ENCODE measurements at regions not wholly inside any gene's neighbourhood (a gene's known extent, or its start where the extent isn't known, plus 50 kb on each side); places are given as distances from the start of the nearest gene placed in this dataset.

GRCh38 chr7:130917669-130918128 is 183.7 kb upstream of the KLF14 start:
- no peak overlapping the region for H3K4me2 ChIP-seq (ENCODE audit: low read length, poor library complexity, severe bottlenecking)
- H2BK5ac ChIP-seq (ENCODE audit: low read depth, low read length, poor library complexity, severe bottlenecking), result no peak overlapping the region
- H3K18ac ChIP-seq (ENCODE audit: low read depth in 1 of 2, low read length in 2 of 2), result peak overlapping the region in 1 of 2 experiments; percentile 81
- H3K4ac ChIP-seq (ENCODE audit: low read depth in 1 of 2, low read length in 2 of 2), result peak overlapping the region in 1 of 2 experiments; percentile 32
- no peak overlapping the region for H2BK12ac ChIP-seq (ENCODE audit: low read length in 2 of 2)
- H2AFZ ChIP-seq (ENCODE audit: low read depth, low read length), result no peak overlapping the region
- no peak overlapping the region for H4K8ac ChIP-seq (ENCODE audit: low read length)
- H2AK5ac ChIP-seq (ENCODE audit: low read length, severe bottlenecking), result no peak overlapping the region
- peak; percentile 84 for DNase-seq
- no peak overlapping the region for H3K23ac ChIP-seq (ENCODE audit: low read length in 2 of 2)
- H2BK120ac ChIP-seq (ENCODE audit: low read depth, low read length), result no peak overlapping the region
- H3K36me3 ChIP-seq (ENCODE audit: control insufficient read depth in 1 of 2, insufficient read depth in 2 of 2, low read depth in 1 of 2, low read length in 2 of 2), result peaks cover 5 to 64% of the 10 kb centered on the region in 2 experiments
- H4K91ac ChIP-seq (ENCODE audit: low read length), result no peak overlapping the region
- no peaks in the 10 kb centered on the region for H3K9me3 ChIP-seq (ENCODE audit: control insufficient read depth, low read length)
- no peak overlapping the region for H3K14ac ChIP-seq (ENCODE audit: low read length in 2 of 2)
- H3K4me3 ChIP-seq (ENCODE audit: insufficient read depth in 1 of 2, low read depth in 1 of 2, low read length in 2 of 2), result peak overlapping the region in 1 of 2 experiments; percentile 17
- peak overlapping the region; percentile 26 for H3K27ac ChIP-seq (ENCODE audit: low read length, poor library complexity, severe bottlenecking)
- peak overlapping the region; percentile 97 for H3K9ac ChIP-seq (ENCODE audit: low read length)
- peaks cover 20% of the 10 kb centered on the region for H3K79me1 ChIP-seq (replicated peaks; ENCODE audit: low read length, poor library complexity, severe bottlenecking)
- H3K4me1 ChIP-seq (ENCODE audit: control insufficient read depth, insufficient read depth, low read depth, low read length), result peaks cover 19% of the 10 kb centered on the region
- no peaks in the 10 kb centered on the region for H3K27me3 ChIP-seq (ENCODE audit: control insufficient read depth in 1 of 2, insufficient read depth in 1 of 2, low read length in 2 of 2)
- WGBS, result 12% methylated on average over 4 of the region's 5 CpGs
- H2BK15ac ChIP-seq (ENCODE audit: low read depth, poor library complexity, severe bottlenecking), result no peak overlapping the region

DNA sequence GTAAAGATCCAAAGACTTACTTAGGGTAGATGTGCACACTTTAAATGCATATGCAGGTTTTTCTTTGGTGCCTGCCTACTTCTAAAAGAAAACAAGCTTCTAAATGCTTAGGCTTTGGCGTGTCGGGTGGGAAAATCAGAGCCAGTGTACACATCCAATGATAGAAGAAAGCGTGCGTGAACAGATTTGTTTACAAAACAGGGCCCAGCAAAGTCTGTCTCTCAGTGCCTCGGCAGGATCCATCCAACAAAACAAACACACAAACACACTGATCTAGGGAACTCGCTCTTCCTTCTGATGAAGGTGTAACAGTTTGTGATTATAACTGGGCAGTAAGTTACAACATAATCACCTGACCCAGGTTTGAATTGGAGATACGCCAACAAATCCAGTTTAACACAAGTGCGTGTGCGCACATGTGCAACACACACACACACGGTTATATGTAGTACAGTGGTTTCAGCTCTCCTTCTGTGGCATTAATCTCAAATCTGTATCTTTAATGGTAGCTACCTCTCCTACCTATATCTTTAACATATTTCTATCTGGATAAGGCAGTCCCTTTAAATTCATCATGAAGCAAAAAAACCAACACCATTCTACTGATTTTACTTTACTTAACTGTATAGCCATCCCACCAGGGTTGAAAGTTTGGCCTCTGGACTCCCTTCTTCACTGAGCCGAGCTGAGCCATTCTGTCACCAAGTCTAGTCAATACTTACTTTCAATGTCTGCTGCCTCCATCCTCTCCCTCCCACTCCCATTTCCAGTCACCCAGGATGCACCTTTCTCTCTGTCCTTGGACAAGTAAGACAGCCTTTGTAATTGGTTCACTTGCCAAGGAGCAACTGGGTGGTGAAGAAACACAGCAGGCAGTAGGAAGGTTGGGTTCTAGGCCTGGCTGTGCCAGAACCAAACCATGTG is 184.4 kb upstream of the KLF14 start:
- Histone ChIP-seq H2AFZ (ENCODE audit: low read depth, low read length) (no peak overlapping the region), H2AK5ac (ENCODE audit: low read length, severe bottlenecking) (peak overlapping the region; percentile 49), H3K79me1 (replicated peaks; ENCODE audit: low read length, poor library complexity, severe bottlenecking) (peaks cover 20% of the 10 kb centered on the region), H2BK5ac (ENCODE audit: low read depth, low read length, poor library complexity, severe bottlenecking) (no peak overlapping the region), H3K4ac (ENCODE audit: low read depth in 1 of 2, low read length in 2 of 2) (no peak overlapping the region), H2BK12ac (ENCODE audit: low read length in 2 of 2) (peak overlapping the region; percentile 4 to 71), H3K18ac (ENCODE audit: low read depth in 1 of 2, low read length in 2 of 2) (peak overlapping the region; percentile 71 to 81), H4K8ac (ENCODE audit: low read length) (no peak overlapping the region), H3K27me3 (ENCODE audit: control insufficient read depth in 1 of 2, insufficient read depth in 1 of 2, low read length in 2 of 2) (no peaks in the 10 kb centered on the region), H3K4me2 (ENCODE audit: low read length, poor library complexity, severe bottlenecking) (no peak overlapping the region), H4K91ac (ENCODE audit: low read length) (peak overlapping the region; percentile 2), H2BK120ac (ENCODE audit: low read depth, low read length) (no peak overlapping the region), H3K4me3 (ENCODE audit: insufficient read depth in 1 of 2, low read depth in 1 of 2, low read length in 2 of 2) (peak overlapping the region in 1 of 2 experiments; percentile 17), H3K9ac (ENCODE audit: low read length) (peak overlapping the region; percentile 97), H3K4me1 (ENCODE audit: control insufficient read depth, insufficient read depth, low read depth, low read length) (peaks cover 19% of the 10 kb centered on the region), H3K9me3 (ENCODE audit: control insufficient read depth, low read length) (no peaks in the 10 kb centered on the region), H3K27ac (ENCODE audit: low read length, poor library complexity, severe bottlenecking) (peak overlapping the region; percentile 26), H3K36me3 (ENCODE audit: control insufficient read depth in 1 of 2, insufficient read depth in 2 of 2, low read depth in 1 of 2, low read length in 2 of 2) (peaks cover 5 to 71% of the 10 kb centered on the region in 2 experiments), H2BK15ac (ENCODE audit: low read depth, poor library complexity, severe bottlenecking) (no peak overlapping the region), H3K14ac (ENCODE audit: low read length in 2 of 2) (no peak overlapping the region), H3K23ac (ENCODE audit: low read length in 2 of 2) (peak overlapping the region in 1 of 2 experiments; percentile 16)
- DNase-seq, result peak; percentile 75
- WGBS, result 66% methylated on average over 11 of the region's 11 CpGs

GRCh38 chr7:130919316-130920103 is 185.5 kb upstream of the KLF14 start:
- Histone ChIP-seq H4K91ac (ENCODE audit: low read length) (no peak overlapping the region), H3K79me1 (replicated peaks; ENCODE audit: low read length, poor library complexity, severe bottlenecking) (peaks cover 23% of the 10 kb centered on the region), H2BK120ac (ENCODE audit: low read depth, low read length) (no peak overlapping the region), H3K23ac (ENCODE audit: low read length in 2 of 2) (no peak overlapping the region), H2AK5ac (ENCODE audit: low read length, severe bottlenecking) (no peak overlapping the region), H3K4me2 (ENCODE audit: low read length, poor library complexity, severe bottlenecking) (no peak overlapping the region), H2BK5ac (ENCODE audit: low read depth, low read length, poor library complexity, severe bottlenecking) (no peak overlapping the region), H3K4me1 (ENCODE audit: control insufficient read depth, insufficient read depth, low read depth, low read length) (peaks cover 19% of the 10 kb centered on the region), H3K9me3 (ENCODE audit: control insufficient read depth, low read length) (no peaks in the 10 kb centered on the region), H3K9ac (ENCODE audit: low read length) (no peak overlapping the region), H3K36me3 (ENCODE audit: control insufficient read depth in 1 of 2, insufficient read depth in 2 of 2, low read depth in 1 of 2, low read length in 2 of 2) (peaks cover 5 to 71% of the 10 kb centered on the region in 2 experiments), H3K4me3 (ENCODE audit: insufficient read depth in 1 of 2, low read depth in 1 of 2, low read length in 2 of 2) (no peak overlapping the region), H2BK12ac (ENCODE audit: low read length in 2 of 2) (no peak overlapping the region), H4K8ac (ENCODE audit: low read length) (no peak overlapping the region), H3K4ac (ENCODE audit: low read depth in 1 of 2, low read length in 2 of 2) (no peak overlapping the region), H2BK15ac (ENCODE audit: low read depth, poor library complexity, severe bottlenecking) (no peak overlapping the region), H3K27ac (ENCODE audit: low read length, poor library complexity, severe bottlenecking) (no peak overlapping the region), H3K27me3 (ENCODE audit: control insufficient read depth in 1 of 2, insufficient read depth in 1 of 2, low read length in 2 of 2) (no peaks in the 10 kb centered on the region), H3K18ac (ENCODE audit: low read depth in 1 of 2, low read length in 2 of 2) (no peak overlapping the region), H2AFZ (ENCODE audit: low read depth, low read length) (no peak overlapping the region), H3K14ac (ENCODE audit: low read length in 2 of 2) (no peak overlapping the region)
- no peak for DNase-seq
- WGBS, result no CpG with 5 or more reads among the region's 2 CpGs

DNA sequence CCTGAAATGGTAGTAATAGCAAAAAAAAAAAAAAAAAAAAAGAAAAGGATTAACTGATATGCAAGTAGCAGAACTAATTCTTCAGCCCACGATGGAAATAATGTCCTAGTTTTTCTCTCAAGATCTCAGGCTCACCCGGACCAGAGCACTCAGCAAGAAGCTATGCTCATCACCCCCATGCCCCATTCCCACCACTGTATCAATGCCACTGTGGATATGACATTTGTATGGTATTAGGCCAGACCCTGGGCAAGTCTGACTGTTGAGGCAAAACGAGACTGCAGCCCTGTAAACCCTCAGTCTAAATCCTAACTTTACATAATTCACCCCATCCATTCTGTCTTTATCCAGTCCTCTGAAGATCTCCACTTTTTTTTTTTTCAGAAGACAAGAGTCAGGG is 186.1 kb upstream of the KLF14 start:
- H3K36me3 ChIP-seq (ENCODE audit: control insufficient read depth in 1 of 2, insufficient read depth in 2 of 2, low read depth in 1 of 2, low read length in 2 of 2), result peaks cover 5 to 71% of the 10 kb centered on the region in 2 experiments
- H4K8ac ChIP-seq (ENCODE audit: low read length), result no peak overlapping the region
- H3K9ac ChIP-seq (ENCODE audit: low read length), result peak overlapping the region; percentile 55

More for the DNA sequence above, 186.1 kb upstream of the KLF14 start:
- H3K14ac ChIP-seq (ENCODE audit: low read length in 2 of 2), result no peak overlapping the region
- no peak overlapping the region for H2BK15ac ChIP-seq (ENCODE audit: low read depth, poor library complexity, severe bottlenecking)
- no peak overlapping the region for H3K27ac ChIP-seq (ENCODE audit: low read length, poor library complexity, severe bottlenecking)
- H2AFZ ChIP-seq (ENCODE audit: low read depth, low read length), result no peak overlapping the region
- no peak overlapping the region for H3K4me2 ChIP-seq (ENCODE audit: low read length, poor library complexity, severe bottlenecking)
- H2BK120ac ChIP-seq (ENCODE audit: low read depth, low read length), result no peak overlapping the region
- H3K23ac ChIP-seq (ENCODE audit: low read length in 2 of 2), result no peak overlapping the region
- peaks cover 23% of the 10 kb centered on the region for H3K79me1 ChIP-seq (replicated peaks; ENCODE audit: low read length, poor library complexity, severe bottlenecking)
- H2AK5ac ChIP-seq (ENCODE audit: low read length, severe bottlenecking), result no peak overlapping the region
- no peak overlapping the region for H3K4me3 ChIP-seq (ENCODE audit: insufficient read depth in 1 of 2, low read depth in 1 of 2, low read length in 2 of 2)
- H2BK5ac ChIP-seq (ENCODE audit: low read depth, low read length, poor library complexity, severe bottlenecking), result no peak overlapping the region
- H2BK12ac ChIP-seq (ENCODE audit: low read length in 2 of 2), result no peak overlapping the region
- H3K4me1 ChIP-seq (ENCODE audit: control insufficient read depth, insufficient read depth, low read depth, low read length), result peaks cover 17% of the 10 kb centered on the region
- no peak for DNase-seq
- no peaks in the 10 kb centered on the region for H3K9me3 ChIP-seq (ENCODE audit: control insufficient read depth, low read length)
- H3K18ac ChIP-seq (ENCODE audit: low read depth in 1 of 2, low read length in 2 of 2), result no peak overlapping the region
- no peak overlapping the region for H3K4ac ChIP-seq (ENCODE audit: low read depth in 1 of 2, low read length in 2 of 2)
- WGBS, result 95% methylated on average over 2 of the region's 3 CpGs
- no peaks in the 10 kb centered on the region for H3K27me3 ChIP-seq (ENCODE audit: control insufficient read depth in 1 of 2, insufficient read depth in 1 of 2, low read length in 2 of 2)
- no peak overlapping the region for H4K91ac ChIP-seq (ENCODE audit: low read length)

Data from mesenchymal stem cell (in vitro differentiated cells and primary cell).